Activated CD8-positive, alpha-beta memory T cell treated with anti-CD3 and anti-CD28 coated beads, Interleukin-2, amount 50 U/mL, for 1 hour (primary cell): ENCODE measurements at regions not wholly inside any gene's neighbourhood (a gene's known extent, or its start where the extent isn't known, plus 50 kb on each side); places are given as distances from the start of the nearest gene placed in this dataset.
"Not testable (repeated sequence)": the region's sequence is repeated elsewhere in the genome, so short reads cannot be mapped to it uniquely, and the experiment has no call there.

ENCODE experiments used
- DNase-seq: peaks from one replicate; pipeline ENCODE4 v3.0.0-alpha.2; 2020; ENCODE audit errors: extremely low read depth

DNA sequence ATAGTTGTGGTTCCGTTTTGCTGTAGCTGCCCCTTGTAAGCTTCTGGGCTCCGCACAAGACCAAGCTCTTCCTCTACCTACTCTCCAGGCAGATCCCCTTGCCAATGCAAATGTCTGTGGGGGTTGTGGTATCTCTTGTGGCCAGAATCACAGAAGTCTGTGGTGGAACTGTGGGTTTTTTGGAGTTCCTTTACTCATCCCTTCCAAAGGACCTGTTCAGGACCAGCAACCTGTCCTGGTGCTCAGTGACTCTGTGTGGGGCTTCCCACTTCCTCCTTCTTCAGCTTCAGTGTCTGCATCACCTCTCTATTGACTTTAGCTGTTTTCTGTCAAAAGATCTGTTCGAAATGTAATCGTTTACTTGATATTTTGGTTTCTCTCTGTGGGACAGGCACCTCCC is 441.3 kb upstream of the ADAMTSL1 start:
- DNase-seq = no peak

DNA sequence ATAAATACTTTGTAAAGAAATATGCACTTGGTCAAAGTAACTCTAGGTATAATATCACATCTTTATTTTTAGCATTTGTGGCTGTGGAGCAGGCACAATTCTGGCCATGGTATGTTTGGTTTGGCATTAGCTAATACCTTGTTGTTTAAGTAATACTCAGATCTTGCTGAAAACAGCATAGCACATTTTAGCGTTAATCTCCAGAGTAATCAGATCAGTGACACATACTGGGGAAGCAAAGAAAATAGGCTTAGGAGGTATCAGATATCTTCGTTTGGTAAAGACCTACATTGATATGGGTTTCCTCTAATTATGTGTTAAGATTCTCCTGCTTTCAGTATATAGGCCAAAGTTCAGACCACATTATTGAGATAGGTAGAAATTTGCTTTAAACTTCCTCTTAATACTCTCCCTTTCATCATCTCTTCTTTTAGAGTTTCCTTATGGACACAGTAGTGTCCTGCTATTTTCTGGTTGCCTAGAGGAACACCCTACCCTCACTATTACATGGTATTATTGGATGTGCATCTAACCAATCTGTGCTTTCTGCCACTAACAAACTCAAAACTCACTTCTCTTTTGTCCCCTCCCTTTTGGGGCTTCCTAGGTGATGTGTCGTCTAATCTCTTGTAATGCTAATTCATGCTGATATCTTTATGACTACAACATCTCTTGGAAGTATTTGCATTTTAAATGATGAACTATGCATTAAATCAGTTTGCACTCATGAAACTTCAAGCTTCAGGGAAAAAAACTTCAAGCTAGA is 437.3 kb upstream of the ADAMTSL1 start:
- DNase-seq = no peak

GRCh38 chr9:18037981-18038380 is 436.0 kb upstream of the ADAMTSL1 start:
- no peak for DNase-seq

DNA sequence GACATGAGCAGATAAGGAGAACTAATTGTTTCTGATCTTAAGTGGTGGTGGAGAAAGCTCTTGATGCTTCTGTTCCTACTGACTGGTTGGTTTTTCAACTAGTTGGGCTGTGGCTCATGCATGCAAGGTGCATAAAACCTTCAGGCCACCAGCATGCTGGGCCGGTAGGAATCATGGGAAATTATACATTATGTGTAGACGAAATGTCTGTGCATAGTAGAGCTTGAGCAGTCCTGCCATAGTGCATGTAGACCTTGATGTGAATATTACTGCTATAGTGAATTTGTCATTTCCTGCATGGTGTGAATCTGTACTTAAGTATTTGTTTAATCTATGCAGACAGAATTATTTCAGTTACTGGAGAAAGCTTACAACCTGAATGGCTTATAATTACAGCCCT is 433.6 kb upstream of the ADAMTSL1 start:
- no peak for DNase-seq

- DNase-seq = no peak
These were observed 430.0 kb upstream of the ADAMTSL1 start for GRCh38 chr9:18043978-18044377.

- DNase-seq = no peak
These were observed 428.6 kb upstream of the ADAMTSL1 start for GRCh38 chr9:18045326-18045725.

DNA sequence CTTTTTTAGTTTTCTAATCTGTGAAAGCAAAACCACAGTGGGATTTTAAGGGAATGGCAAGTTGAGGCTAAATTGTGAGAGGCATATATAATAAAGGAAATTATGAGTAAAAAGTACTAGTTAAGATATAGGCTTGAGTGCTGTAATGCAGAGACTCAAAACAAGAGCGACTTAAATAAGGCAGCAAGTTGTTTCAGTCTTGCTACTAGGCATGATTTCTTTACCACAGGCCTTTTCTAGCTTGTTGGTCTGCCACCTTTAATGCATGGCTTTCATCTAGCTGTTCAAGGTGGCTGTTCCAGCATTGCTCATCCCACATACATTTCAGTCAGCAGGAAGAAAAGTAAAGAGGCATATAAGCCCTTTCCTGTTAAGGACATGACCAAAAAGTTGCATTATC is 427.9 kb upstream of the ADAMTSL1 start:
- no peak for DNase-seq

GRCh38 chr9:18051638-18052037 is 422.3 kb upstream of the ADAMTSL1 start:
- DNase-seq = no peak

DNA sequence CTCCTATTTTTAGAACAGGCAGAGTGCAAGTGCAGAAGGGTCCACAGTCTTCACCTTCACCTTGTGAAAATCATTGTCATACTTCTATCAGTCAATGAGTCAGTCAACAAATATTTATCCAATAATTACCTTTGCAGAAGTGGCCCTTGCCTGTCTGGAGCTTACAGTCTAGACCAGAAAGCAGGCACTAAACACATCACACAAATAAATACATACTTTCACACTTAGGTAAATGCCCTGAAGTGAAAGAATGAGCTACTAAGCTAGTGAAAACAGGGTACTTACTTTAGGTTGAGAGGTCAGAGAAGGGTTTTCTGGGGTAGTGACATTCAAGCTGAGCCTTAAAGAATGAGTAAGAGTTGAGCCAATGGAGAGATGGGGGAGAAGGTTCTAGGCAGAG is 421.9 kb upstream of the ADAMTSL1 start:
- DNase-seq = no peak

GRCh38 chr9:18056269-18056992 is 417.5 kb upstream of the ADAMTSL1 start:
- DNase-seq = no peak

GRCh38 chr9:18056993-18057369 is 417.0 kb upstream of the ADAMTSL1 start:
- no peak for DNase-seq

DNA sequence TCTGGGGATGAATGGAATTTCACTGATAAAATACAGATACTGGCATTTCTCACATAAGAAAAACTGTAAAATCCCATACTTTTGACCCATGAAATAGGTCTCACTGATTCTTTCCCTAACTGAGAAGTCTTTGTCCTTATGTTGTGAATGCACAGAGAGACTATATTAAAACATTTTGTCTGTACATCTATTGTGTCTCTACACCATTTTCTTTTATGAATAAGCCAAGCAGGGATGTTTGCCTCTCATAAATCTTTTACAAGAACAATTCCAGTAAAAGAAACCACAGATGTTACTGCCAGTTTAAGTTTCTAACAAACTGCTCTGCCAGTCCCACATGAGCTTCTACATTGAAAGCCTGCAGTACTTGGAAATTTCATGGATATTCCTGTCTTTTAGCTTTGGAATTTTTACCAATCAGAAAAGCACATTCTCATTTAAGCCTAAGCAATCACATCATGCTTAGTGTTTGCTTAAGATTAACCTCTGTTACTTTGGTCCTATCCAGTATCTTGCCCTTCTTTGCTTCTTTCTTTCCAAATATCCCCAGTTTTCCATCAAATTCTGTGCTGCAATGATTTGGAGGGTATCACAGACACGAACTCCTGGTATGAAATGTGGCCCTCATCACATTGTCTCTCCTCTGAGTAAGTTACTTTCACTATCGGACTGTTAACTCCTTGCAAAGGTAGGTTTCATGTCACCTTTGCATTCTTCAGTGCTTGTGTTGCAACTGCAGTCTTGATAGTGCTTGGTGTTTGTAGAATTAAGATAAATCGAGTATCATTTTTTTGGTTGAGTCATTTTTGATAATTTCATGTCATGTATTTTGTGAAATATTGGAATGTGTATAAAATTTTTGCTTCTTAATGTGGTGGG is 415.1 kb upstream of the ADAMTSL1 start:
- no peak for DNase-seq

- DNase-seq = no peak
These were observed 414.5 kb upstream of the ADAMTSL1 start for GRCh38 chr9:18059447-18059846.

- no peak for DNase-seq
These were observed 413.6 kb upstream of the ADAMTSL1 start for GRCh38 chr9:18060269-18060934.

DNA sequence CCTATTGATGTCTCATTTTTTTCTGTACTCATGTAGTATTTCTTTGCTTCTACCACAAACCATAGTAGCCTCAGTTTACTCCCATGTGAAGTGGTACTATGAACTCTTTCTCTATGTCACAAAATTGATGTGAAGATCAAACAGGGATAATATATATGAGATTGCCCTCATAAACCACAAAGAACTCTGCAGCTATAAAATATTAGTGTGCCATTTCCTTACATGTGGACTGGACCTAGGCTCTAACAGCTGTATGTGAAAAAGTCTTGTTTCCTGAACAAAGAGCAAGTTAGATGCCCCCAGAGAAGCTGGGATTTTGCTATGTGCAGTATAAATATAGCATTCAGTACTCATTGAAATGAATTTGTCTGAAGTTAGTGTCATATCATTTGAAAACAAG is 412.6 kb upstream of the ADAMTSL1 start:
- no peak for DNase-seq

GRCh38 chr9:18061856-18062255 is 412.1 kb upstream of the ADAMTSL1 start:
- DNase-seq = no peak

- DNase-seq = no peak
These were observed 410.0 kb upstream of the ADAMTSL1 start for GRCh38 chr9:18063856-18064390.

- DNase-seq = not testable (repeated sequence)
These were observed 407.3 kb upstream of the ADAMTSL1 start for GRCh38 chr9:18066608-18067007.

GRCh38 chr9:18067548-18068120 is 406.3 kb upstream of the ADAMTSL1 start:
- no peak for DNase-seq

DNA sequence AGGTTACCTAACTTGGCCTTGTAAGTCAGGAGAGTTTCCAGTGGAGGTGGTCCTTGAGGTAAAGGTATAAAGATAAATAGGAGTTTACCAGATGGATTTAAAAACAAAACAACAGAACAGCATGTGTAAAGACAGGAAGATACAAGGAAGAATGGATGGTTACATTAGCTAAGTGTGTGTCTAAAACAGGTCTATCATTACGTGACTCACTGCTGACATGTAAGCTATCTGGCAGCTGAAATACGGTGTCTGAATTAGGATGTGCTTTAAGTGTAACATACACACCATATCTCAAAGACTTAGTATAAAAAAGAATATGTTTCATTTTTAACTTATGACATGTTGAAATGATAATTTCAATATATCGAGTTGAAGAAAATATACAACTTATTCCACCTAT is 405.1 kb upstream of the ADAMTSL1 start:
- no peak for DNase-seq

GRCh38 chr9:18071651-18072060 is 402.3 kb upstream of the ADAMTSL1 start:
- no peak for DNase-seq
